HCT116 (cell line): ENCODE measurements at regions not wholly inside any gene's neighbourhood (a gene's known extent, or its start where the extent isn't known, plus 50 kb on each side); places are given as distances from the start of the nearest gene placed in this dataset.

Experiments
- ATAC-seq: fragments of 200-7000 bp; cut with Tn5 transposase; 2 replicates; pipeline ENCODE4 v1.9.1; 2020; ENCODE audit warnings: mild to moderate bottlenecking, moderate library complexity
- BruUV-seq: library from RNA; stranded (reverse); fragments of 400-500 nt; replicated peaks from 2 replicates; lab custom pipeline; 2021; lab: Mats Ljungman, UMichigan
- CTCF ChIA-PET: fragments of 300-600 bp; sonication (Branson Sonifier 250); formaldehyde crosslinking; loops from one replicate; lab custom pipeline; 2021; ENCODE audit warnings: antibody characterized with exemption; lab: Charles Lee
- POLR2A ChIA-PET: fragments of 300-600, 350-600 bp; sonication (Branson Sonifier 250); formaldehyde crosslinking; loops from one replicate; lab custom pipeline; 2021; ENCODE audit warnings: antibody characterized with exemption; lab: Charles Lee
- RAD21 ChIA-PET, 2 experiments: fragments of 300-600 bp; sonication (Branson Sonifier 250); formaldehyde crosslinking; loops; one replicate each; lab custom pipeline; 2023; ENCODE audit warnings: low total read pairs in 2 of 2; ENCODE audit not compliant: uncharacterized antibody in 2 of 2, unreplicated experiment in 2 of 2, low non-redundant PET in 1 of 2; lab: Charles Lee
- DNase-seq: peaks from one replicate; pipeline ENCODE4 v3.0.0-alpha.2; 2010; ENCODE audit warnings: low read depth, low spot score
- H2AFZ ChIP-seq: fragments of 200-600 bp; shearing (Covaris generic), sonication (generic); 2 replicates; pipeline ENCODE4 v1.6.1; 2017; ENCODE audit warnings: low read depth, mixed run types, mixed read lengths, antibody characterized with exemption, low read length; ENCODE audit not compliant: poor library complexity, severe bottlenecking
- H3K27ac ChIP-seq: 2 replicates; pipeline ENCODE4 v1.5.1; 2012; ENCODE audit warnings: low read depth, low read length
- H3K27me3 ChIP-seq: fragments of 200-600 bp; sonication (generic); 2 replicates; pipeline ENCODE4 v1.6.1; 2016; ENCODE audit warnings: mixed run types, low read length, mixed read lengths; ENCODE audit not compliant: insufficient read depth
- H3K36me3 ChIP-seq, 2 experiments: fragments of 200-500 bp in 1 of 2; fragments of 200-600 bp in 1 of 2; sonication (Bioruptor generic) in 1 of 2; sonication (generic) in 1 of 2; 2 replicates each; pipeline versions ENCODE4 v1.5.1 to v1.6.1; 2014 to 2016; ENCODE audit warnings: low read length in 2 of 2, inconsistent platforms in 1 of 2, mixed read lengths in 1 of 2, mixed run types in 1 of 2; ENCODE audit not compliant: insufficient read depth in 2 of 2, control insufficient read depth in 1 of 2
- H3K4me1 ChIP-seq, 2 experiments: fragments of 200-600 bp in 1 of 2; sonication (generic) in 1 of 2; 2 replicates each; pipeline versions ENCODE4 v1.5.1 to v1.6.1; 2012 to 2017; ENCODE audit warnings: low read length in 2 of 2, inconsistent platforms in 1 of 2, mild to moderate bottlenecking in 1 of 2, mixed read lengths in 1 of 2, mixed run types in 1 of 2, moderate library complexity in 1 of 2; ENCODE audit not compliant: insufficient read depth in 2 of 2, control insufficient read depth in 1 of 2
- H3K4me2 ChIP-seq: fragments of 200-600 bp; sonication (generic); 2 replicates; pipeline ENCODE4 v1.6.1; 2017; ENCODE audit warnings: mixed run types, low read length, mixed read lengths
- H3K4me3 ChIP-seq, 2 experiments: fragments of 200-600 bp in 1 of 2; sonication (generic) in 1 of 2; replicated peaks in 1 of 2; 2 replicates each; pipeline ENCODE4 v1.5.1; 2011 to 2016; ENCODE audit warnings: low read length in 2 of 2, control low read depth in 1 of 2, low read depth in 1 of 2, mild to moderate bottlenecking in 1 of 2, mixed read lengths in 1 of 2, mixed run types in 1 of 2
- H3K79me2 ChIP-seq: fragments of 200-600 bp; sonication (generic); 2 replicates; pipeline ENCODE4 v1.6.1; 2017; ENCODE audit warnings: mild to moderate bottlenecking, mixed run types, low read length, moderate library complexity, mixed read lengths; ENCODE audit not compliant: insufficient read depth
- H3K9ac ChIP-seq: fragments of 200-600 bp; sonication (generic); 2 replicates; pipeline ENCODE4 v1.6.1; 2016; ENCODE audit warnings: low read length, mixed read lengths
- H3K9me2 ChIP-seq: fragments of 200-600 bp; sonication (generic), shearing (Covaris generic); 2 replicates; pipeline ENCODE4 v1.6.1; 2017; ENCODE audit warnings: mixed run types, mild to moderate bottlenecking, moderate library complexity; ENCODE audit not compliant: insufficient read depth
- H3K9me3 ChIP-seq, 2 experiments: fragments of 200-500 bp in 1 of 2; fragments of 200-600 bp in 1 of 2; sonication (Bioruptor generic) in 1 of 2; sonication (generic) in 1 of 2; 2 replicates each; pipeline ENCODE4 v1.6.1; 2014 to 2017; ENCODE audit warnings: low read length in 2 of 2, mixed read lengths in 2 of 2, inconsistent platforms in 1 of 2, low read depth in 1 of 2, mild to moderate bottlenecking in 1 of 2, mixed run types in 1 of 2, moderate library complexity in 1 of 2; ENCODE audit not compliant: control insufficient read depth in 1 of 2, insufficient read depth in 1 of 2
- H4K20me1 ChIP-seq: fragments of 200-600 bp; sonication (generic), shearing (Covaris generic); 2 replicates; pipeline ENCODE4 v1.6.1; 2017; ENCODE audit warnings: mixed run types, mild to moderate bottlenecking, moderate library complexity; ENCODE audit not compliant: insufficient read depth
- CBX3 ChIP-seq: IDR thresholded peaks from 2 replicates; pipeline ENCODE4 v1.6.1; 2012; ENCODE audit warnings: low read depth
- CEBPB ChIP-seq: IDR thresholded peaks from 2 replicates; pipeline ENCODE4 v1.6.1; 2012; ENCODE audit warnings: low read depth
- EGR1 ChIP-seq: IDR thresholded peaks from 2 replicates; pipeline ENCODE4 v1.6.1; 2012; ENCODE audit warnings: low read depth
- ELF1 ChIP-seq: IDR thresholded peaks from 2 replicates; pipeline ENCODE4 v1.6.1; 2012; ENCODE audit warnings: low read depth, borderline replicate concordance
- EZH2 ChIP-seq: fragments of 200-600 bp; sonication (generic); IDR thresholded peaks from 2 replicates; pipeline ENCODE4 v1.6.1; 2017; ENCODE audit warnings: antibody characterized with exemption, mixed run types
- EZH2phosphoT487 ChIP-seq: fragments of 200-600 bp; IDR thresholded peaks from 2 replicates; pipeline ENCODE4 v1.6.1; 2018; ENCODE audit warnings: antibody characterized with exemption, borderline replicate concordance
- FOSL1 ChIP-seq: IDR thresholded peaks from 2 replicates; pipeline ENCODE4 v1.6.1; 2012; ENCODE audit warnings: low read depth
- JUND ChIP-seq: IDR thresholded peaks from 2 replicates; pipeline ENCODE4 v1.6.1; 2012
- POLR2A ChIP-seq: IDR thresholded peaks from 2 replicates; pipeline ENCODE4 v1.7.0; 2011; ENCODE audit warnings: borderline replicate concordance; ENCODE audit not compliant: insufficient read depth, insufficient read length; ENCODE audit errors: extremely low read depth
- POLR2AphosphoS5 ChIP-seq: IDR thresholded peaks from 2 replicates; pipeline ENCODE4 v1.6.1; 2011; ENCODE audit warnings: mild to moderate bottlenecking, low read depth, low read length, moderate library complexity
- SIN3A ChIP-seq: IDR thresholded peaks from 2 replicates; pipeline ENCODE4 v1.6.1; 2012; ENCODE audit warnings: low read depth
- SP1 ChIP-seq: IDR thresholded peaks from 2 replicates; pipeline ENCODE4 v1.6.1; 2012; ENCODE audit warnings: low read depth
- SRF ChIP-seq: IDR thresholded peaks from 2 replicates; pipeline ENCODE4 v1.6.1; 2012; ENCODE audit warnings: low read depth
- TCF7L2 ChIP-seq: IDR thresholded peaks from 2 replicates; pipeline ENCODE4 v1.7.0; 2011; ENCODE audit warnings: borderline replicate concordance, inconsistent platforms; ENCODE audit not compliant: insufficient read depth, insufficient read length; ENCODE audit errors: extremely low read depth
- YY1 ChIP-seq: IDR thresholded peaks from 2 replicates; pipeline ENCODE4 v1.6.1; 2011; ENCODE audit warnings: low read length, low read depth, moderate library complexity, mild to moderate bottlenecking; ENCODE audit not compliant: insufficient replicate concordance; ENCODE audit errors: extremely low read depth
- ZFX ChIP-seq: fragments of 450-650 bp; IDR thresholded peaks from 2 replicates; pipeline ENCODE4 v1.6.1; 2017
- ZNF274 ChIP-seq: fragments of 200-500 bp; sonication (Bioruptor generic); IDR thresholded peaks from 2 replicates; pipeline ENCODE4 v1.6.1; 2014; ENCODE audit warnings: mild to moderate bottlenecking, low read depth, low read length, inconsistent platforms
- intact Hi-C: fragments of 100-400 bp; cut with micrococcal nuclease; formaldehyde crosslinking; loops from 2 replicates; pipeline ENCODE4 v1.10.0; 2022
- TF ChIP-seq, protein P1 (sequence below), 3 experiments: fragments of 200-600 bp in 1 of 3; sonication (generic) in 1 of 3; IDR thresholded peaks in 2 of 3; conservative IDR thresholded peaks in 1 of 3; 2 replicates each; pipeline ENCODE4 v1.5.1; 2012 to 2017; ENCODE audit warnings: low read depth in 2 of 3, low read length in 2 of 3, antibody characterized with exemption in 1 of 3, borderline replicate concordance in 1 of 3, control low read depth in 1 of 3, mild to moderate bottlenecking in 1 of 3, mixed read lengths in 1 of 3, mixed run types in 1 of 3, moderate library complexity in 1 of 3; ENCODE audit not compliant: insufficient read depth in 1 of 3
- TF ChIP-seq, protein P2 (sequence below): IDR thresholded peaks from 2 replicates; pipeline ENCODE4 v1.6.1; 2012
- TF ChIP-seq, protein P3 (sequence below): IDR thresholded peaks from 2 replicates; pipeline ENCODE4 v1.6.1; 2012; ENCODE audit warnings: low read depth

DNA sequence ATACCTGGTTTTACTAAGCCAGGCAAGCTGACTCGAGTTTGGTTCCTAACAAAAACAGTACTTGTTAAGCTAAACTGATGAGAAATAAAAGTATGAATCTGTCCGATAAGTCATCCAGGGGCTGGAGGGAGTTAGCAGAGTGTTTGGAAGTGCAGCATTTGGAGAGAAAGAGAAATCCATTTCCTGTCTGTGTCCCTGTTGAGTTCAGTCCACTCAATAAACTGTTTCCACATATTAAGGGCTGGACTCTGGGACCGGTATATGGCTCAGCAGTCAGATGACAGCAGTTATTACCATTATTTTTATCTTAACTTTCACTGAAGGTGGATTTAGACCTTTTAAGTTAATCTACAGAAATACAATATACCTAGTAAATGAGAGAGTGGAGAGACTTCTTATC, 130.6 kb upstream of the ADRA1B start:
- no peaks in the 10 kb centered on the region for H3K36me3 ChIP-seq
- peaks cover 0 to 9% of the 10 kb centered on the region in 2 experiments; a peak in 2 of 4 replicates for H3K4me1 ChIP-seq
- ChIA-PET CTCF (no interaction called here), RAD21 (no interaction called here)
- H3K9me3 ChIP-seq = no peaks in the 10 kb centered on the region
- ATAC-seq = no peak
- H3K9ac ChIP-seq = no peak overlapping the region
- intact Hi-C loops = no loop called here
- no TSS peak for BruUV-seq
- H4K20me1 ChIP-seq = no peaks in the 10 kb centered on the region
- no peaks in the 10 kb centered on the region for H3K9me2 ChIP-seq
- no peak overlapping the region for H3K4me3 ChIP-seq
- TF ChIP-seq, protein P1, sequence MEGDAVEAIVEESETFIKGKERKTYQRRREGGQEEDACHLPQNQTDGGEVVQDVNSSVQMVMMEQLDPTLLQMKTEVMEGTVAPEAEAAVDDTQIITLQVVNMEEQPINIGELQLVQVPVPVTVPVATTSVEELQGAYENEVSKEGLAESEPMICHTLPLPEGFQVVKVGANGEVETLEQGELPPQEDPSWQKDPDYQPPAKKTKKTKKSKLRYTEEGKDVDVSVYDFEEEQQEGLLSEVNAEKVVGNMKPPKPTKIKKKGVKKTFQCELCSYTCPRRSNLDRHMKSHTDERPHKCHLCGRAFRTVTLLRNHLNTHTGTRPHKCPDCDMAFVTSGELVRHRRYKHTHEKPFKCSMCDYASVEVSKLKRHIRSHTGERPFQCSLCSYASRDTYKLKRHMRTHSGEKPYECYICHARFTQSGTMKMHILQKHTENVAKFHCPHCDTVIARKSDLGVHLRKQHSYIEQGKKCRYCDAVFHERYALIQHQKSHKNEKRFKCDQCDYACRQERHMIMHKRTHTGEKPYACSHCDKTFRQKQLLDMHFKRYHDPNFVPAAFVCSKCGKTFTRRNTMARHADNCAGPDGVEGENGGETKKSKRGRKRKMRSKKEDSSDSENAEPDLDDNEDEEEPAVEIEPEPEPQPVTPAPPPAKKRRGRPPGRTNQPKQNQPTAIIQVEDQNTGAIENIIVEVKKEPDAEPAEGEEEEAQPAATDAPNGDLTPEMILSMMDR (IDR thresholded peaks at IDR 0.05 in 2 of 3, conservative IDR thresholded peaks at IDR 0.05 in 1 of 3; ENCODE audit: borderline replicate concordance in 1 of 3, insufficient read depth in 1 of 3, low read depth in 2 of 3, low read length in 2 of 3) = no peak
- no peak for TF ChIP-seq POLR2A
- TF ChIP-seq SRF = no peak
- TF ChIP-seq, protein P2, sequence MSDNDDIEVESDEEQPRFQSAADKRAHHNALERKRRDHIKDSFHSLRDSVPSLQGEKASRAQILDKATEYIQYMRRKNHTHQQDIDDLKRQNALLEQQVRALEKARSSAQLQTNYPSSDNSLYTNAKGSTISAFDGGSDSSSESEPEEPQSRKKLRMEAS = no peak
- TF ChIP-seq, protein P3, sequence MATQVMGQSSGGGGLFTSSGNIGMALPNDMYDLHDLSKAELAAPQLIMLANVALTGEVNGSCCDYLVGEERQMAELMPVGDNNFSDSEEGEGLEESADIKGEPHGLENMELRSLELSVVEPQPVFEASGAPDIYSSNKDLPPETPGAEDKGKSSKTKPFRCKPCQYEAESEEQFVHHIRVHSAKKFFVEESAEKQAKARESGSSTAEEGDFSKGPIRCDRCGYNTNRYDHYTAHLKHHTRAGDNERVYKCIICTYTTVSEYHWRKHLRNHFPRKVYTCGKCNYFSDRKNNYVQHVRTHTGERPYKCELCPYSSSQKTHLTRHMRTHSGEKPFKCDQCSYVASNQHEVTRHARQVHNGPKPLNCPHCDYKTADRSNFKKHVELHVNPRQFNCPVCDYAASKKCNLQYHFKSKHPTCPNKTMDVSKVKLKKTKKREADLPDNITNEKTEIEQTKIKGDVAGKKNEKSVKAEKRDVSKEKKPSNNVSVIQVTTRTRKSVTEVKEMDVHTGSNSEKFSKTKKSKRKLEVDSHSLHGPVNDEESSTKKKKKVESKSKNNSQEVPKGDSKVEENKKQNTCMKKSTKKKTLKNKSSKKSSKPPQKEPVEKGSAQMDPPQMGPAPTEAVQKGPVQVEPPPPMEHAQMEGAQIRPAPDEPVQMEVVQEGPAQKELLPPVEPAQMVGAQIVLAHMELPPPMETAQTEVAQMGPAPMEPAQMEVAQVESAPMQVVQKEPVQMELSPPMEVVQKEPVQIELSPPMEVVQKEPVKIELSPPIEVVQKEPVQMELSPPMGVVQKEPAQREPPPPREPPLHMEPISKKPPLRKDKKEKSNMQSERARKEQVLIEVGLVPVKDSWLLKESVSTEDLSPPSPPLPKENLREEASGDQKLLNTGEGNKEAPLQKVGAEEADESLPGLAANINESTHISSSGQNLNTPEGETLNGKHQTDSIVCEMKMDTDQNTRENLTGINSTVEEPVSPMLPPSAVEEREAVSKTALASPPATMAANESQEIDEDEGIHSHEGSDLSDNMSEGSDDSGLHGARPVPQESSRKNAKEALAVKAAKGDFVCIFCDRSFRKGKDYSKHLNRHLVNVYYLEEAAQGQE = no peak
- no peak for TF ChIP-seq EZH2phosphoT487
- no peak for TF ChIP-seq ZFX
- TF ChIP-seq CBX3 = no peak
- TF ChIP-seq SP1 = no peak
- no peak for TF ChIP-seq POLR2AphosphoS5
- no peak for TF ChIP-seq ELF1
- no peak for TF ChIP-seq TCF7L2
- TF ChIP-seq JUND = no peak
- TF ChIP-seq ZNF274 = no peak
- TF ChIP-seq YY1 = no peak
- TF ChIP-seq FOSL1 = no peak
- TF ChIP-seq SIN3A = no peak
- no peak for TF ChIP-seq EZH2
- no peak for TF ChIP-seq CEBPB
- no peak for TF ChIP-seq EGR1
- TF ChIP-seq, all 23 proteins: peak for 0
- H3K4me2 ChIP-seq = no peak overlapping the region
- H3K27ac ChIP-seq = no peak overlapping the region
- H3K27me3 ChIP-seq = no peaks in the 10 kb centered on the region
- H3K79me2 ChIP-seq = no peaks in the 10 kb centered on the region
- H2AFZ ChIP-seq = no peak overlapping the region
- POLR2A ChIA-PET = no interaction called here
- DNase-seq = no peak
